Urinary bladder (tissue), 3 donors: ENCODE measurements at regions not wholly inside any gene's neighbourhood (a gene's known extent, or its start where the extent isn't known, plus 50 kb on each side); places are given as distances from the start of the nearest gene placed in this dataset.

ENCODE experiments used
- DNase-seq: peaks from one replicate; pipeline ENCODE4 v3.0.0-alpha.2; 2015; ENCODE audit errors: extremely low spot score
- H3K27ac ChIP-seq: one replicate; pipeline ENCODE4 v1.5.1; 2013; ENCODE audit warnings: low read depth, mild to moderate bottlenecking, moderate library complexity
- H3K36me3 ChIP-seq: one replicate; pipeline ENCODE4 v1.6.1; 2013; ENCODE audit warnings: mild to moderate bottlenecking, moderate library complexity; ENCODE audit not compliant: insufficient read depth
- H3K4me1 ChIP-seq: one replicate; pipeline ENCODE4 v1.6.1; 2013; ENCODE audit warnings: mild to moderate bottlenecking, moderate library complexity; ENCODE audit not compliant: insufficient read depth
- H3K4me3 ChIP-seq: one replicate; pipeline ENCODE4 v1.5.1; 2013; ENCODE audit warnings: low read depth, low read length
- whole genome bisulfite sequencing: extraction: QIAGEN DNeasy Blood & Tissue Kit; methylation state at CpG from one replicate; pipeline ENCODE4 v1.1.7; 2013; 5-methylcytosine and 5-hydroxymethylcytosine counted together
- donor health status: healthy with polysubstance abuse.
- donor health status: healthy.

DNA sequence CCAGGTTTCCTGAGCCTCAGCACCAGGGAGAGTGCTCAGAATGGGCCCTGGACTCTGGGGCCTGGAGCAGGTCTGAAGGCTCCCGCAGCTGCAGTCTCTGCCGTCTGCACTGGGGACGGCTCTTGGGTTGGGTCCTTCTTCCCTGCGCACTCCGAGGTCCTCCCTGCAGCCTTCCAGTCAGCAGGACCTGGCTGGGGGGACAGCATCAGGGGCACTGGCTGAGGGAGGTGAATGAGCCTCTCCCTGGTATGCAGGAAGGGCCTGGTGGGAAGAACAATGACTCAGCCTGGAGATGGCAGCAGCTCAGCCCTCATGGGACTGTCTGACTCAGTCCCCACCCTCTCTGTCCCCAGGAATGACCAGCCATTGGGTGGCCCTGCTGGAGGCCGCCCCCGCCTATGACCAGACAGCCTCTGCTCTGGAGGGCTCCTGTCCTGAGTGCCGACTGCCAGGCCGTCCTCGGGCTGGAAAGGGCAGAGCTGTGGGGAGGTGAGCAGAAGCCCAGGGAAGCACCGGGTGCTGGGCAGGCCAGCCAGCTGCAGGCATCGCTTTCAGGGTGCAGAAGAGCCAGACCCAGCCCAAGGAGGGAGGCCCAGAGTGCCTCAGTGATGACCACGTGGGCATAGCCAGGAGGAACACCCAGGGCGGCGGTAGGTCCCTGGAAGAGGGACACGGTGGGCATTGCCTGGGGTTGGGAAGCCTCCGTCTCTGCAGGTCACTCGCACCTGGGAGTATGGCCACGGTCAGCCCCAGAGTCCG is 455.0 kb downstream of the BRD1 start:
- H3K4me3 ChIP-seq, result no peak overlapping the region
- no peak overlapping the region for H3K27ac ChIP-seq
- no peaks in the 10 kb centered on the region for H3K36me3 ChIP-seq
- no peak for DNase-seq
- 55% methylated on average over 20 of the region's 20 CpGs for WGBS
- H3K4me1 ChIP-seq, result no peaks in the 10 kb centered on the region

GRCh38 chr22:49372111-49372529 is 455.6 kb downstream of the BRD1 start:
- Histone ChIP-seq H3K27ac (no peak overlapping the region), H3K36me3 (no peaks in the 10 kb centered on the region), H3K4me1 (no peaks in the 10 kb centered on the region), H3K4me3 (no peak overlapping the region)
- WGBS, result 70% methylated on average over 17 of the region's 17 CpGs
- DNase-seq, result no peak

DNA sequence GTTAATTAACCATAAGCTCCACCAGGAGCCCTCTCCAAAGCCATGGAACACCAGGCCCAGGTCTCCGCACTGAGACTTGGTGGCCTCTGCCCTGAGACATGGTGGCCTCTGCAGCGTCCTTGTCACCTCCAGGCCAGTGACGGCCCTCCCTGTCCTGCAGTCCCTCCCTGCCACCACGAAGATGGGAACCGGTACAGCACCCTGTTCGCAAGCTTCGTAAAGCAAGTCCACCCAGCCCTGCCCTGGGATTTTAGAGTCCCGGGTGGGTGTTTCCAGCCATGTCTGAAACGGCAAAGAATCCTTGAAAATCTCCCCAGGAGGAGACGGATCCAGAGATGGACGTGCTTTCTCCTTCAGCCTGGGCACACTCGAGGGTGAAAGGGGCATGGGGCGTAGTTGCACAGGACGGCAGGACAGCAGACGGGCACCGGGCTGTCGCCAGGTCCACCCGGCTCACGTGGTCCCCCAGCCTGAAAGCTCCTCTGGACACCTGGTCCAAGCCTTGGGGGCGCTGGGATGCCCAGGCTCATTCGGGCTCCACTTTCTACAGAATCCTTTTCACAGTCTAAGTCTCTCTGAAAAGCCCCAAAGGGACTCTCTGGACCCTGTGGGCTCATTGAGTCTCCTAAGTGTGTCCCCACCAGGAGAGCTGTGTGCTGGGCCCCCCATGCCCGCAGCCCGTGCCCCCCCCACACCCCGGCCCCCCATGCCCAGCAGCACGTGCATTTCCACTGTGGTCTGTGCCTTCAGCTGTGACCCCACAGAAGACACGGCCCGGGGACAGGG is 456.2 kb downstream of the BRD1 start:
- Histone ChIP-seq H3K27ac (no peak overlapping the region), H3K4me3 (no peak overlapping the region), H3K36me3 (no peaks in the 10 kb centered on the region), H3K4me1 (no peaks in the 10 kb centered on the region)
- no peak for DNase-seq
- 79% methylated on average over 27 of the region's 27 CpGs for WGBS

DNA sequence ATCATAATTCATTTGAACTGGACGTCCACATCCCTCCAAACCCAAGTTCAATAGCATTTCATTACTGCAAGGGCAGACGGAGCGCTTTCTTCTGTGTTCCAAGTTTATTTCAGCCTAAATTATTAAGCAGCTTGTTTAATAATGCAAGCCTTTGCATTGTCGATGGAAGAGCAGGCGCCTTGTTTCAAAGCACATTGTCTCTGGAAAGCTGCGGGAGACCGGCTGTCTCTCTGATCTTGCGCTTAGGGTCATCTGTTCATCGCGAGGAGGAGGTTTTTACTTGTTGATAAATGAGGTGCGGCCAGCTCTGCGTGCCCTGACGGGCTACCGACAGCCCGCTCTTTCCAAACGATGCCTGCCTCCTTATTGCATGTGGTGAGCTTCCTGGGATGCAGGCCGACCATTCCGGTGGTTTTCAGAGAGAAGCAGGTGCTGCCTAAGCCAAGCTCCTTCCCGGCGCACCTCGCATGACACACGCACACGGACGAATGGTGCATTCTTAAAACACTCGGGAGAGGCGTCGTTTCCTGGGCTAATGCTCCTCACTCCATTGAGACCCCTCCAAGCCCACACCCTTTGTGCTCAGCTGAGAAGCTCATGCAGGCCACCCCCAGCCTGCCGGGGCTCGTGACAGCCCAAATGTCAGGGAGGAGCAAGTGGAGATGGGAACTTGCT is 456.9 kb downstream of the BRD1 start:
- Histone ChIP-seq H3K36me3 (no peaks in the 10 kb centered on the region), H3K27ac (no peak overlapping the region), H3K4me3 (no peak overlapping the region), H3K4me1 (no peaks in the 10 kb centered on the region)
- 76% methylated on average over 29 of the region's 29 CpGs for WGBS
- no peak for DNase-seq

DNA sequence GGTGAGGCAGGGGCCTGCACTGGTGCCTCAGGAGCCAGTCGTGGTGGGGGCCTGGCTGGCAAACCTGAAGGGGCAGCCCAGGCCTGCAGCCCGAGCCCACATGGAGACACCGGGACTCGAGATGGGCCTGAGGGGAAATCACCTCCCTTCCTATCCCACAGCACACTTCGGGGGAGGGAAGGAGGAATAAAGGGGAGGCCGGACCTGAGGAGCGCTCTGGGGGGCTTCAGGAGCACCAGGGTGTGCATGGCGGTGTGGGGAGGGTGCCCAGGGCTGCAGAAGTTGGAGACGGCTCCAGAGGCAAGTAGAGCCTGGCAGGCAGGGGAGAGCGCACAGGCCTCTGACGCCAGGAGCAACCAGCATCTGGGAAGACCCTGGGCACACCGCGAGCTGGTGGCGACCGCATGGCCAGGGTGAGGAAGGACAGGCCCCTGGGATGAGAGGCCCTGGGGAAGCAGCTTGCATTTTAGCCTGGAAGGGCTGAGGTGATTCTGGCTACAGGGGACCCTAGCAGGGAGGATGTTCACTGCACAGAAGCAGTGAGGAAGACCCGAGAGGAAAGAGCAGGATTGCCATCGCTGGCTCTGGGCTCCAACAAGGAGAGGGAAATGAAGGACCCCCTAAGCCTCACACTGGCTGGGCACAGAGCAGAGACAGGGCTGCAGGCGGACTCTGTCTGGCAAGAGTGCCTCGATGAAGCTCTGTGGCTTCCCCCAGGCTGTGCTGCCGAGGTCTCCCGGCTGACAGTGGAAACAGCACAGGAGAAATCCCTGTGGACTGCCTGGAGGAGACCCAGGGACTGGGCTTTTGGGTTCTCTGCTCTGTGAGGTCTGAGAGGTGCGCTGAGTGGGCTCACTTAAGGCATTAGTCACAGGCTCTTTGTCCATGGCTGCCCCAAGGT is 457.7 kb downstream of the BRD1 start:
- no peak overlapping the region for H3K4me3 ChIP-seq
- H3K36me3 ChIP-seq, result no peaks in the 10 kb centered on the region
- H3K27ac ChIP-seq, result no peak overlapping the region
- no peaks in the 10 kb centered on the region for H3K4me1 ChIP-seq
- DNase-seq, result no peak
- 72% methylated on average over 22 of the region's 22 CpGs for WGBS

DNA sequence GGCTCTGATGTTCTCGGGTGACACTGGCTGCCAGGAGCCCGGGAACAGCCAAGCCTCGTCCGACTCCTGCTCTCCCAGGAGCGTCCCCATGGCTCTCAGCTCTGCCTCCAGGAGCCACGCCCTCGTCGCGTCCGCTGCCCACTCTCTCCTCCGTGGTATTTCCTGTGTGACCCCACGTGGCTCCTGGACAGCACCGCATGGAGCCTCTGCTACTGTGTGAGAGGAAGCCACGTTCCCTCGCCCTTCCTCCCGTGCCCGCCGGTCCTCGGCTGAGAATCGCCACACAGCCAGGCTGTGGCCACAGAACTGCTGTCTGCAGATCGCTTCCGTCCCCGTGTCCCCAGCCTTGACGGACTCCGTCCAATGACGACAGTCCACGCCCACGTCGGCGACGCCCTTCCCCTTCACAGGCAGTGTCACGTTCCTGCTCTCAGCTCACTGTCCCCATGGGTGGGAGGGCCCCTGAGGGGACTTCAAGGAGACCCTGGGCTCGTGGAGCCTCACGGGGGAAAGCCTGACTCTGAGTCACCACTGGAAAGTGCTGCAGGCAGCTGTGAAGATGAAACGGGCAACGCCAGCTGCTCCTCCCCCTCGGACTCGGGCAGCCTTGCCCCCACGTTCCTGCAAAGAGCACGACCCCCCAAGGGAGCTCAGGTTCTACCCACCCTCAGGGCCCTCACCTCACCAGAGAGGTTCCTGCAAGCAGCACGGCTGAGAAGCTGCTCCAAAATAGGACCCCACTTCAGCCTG is 458.5 kb downstream of the BRD1 start:
- WGBS, result 55% methylated on average over 41 of the region's 41 CpGs
- Histone ChIP-seq H3K4me1 (no peaks in the 10 kb centered on the region), H3K27ac (no peak overlapping the region), H3K4me3 (no peak overlapping the region), H3K36me3 (no peaks in the 10 kb centered on the region)
- no peak for DNase-seq

- Histone ChIP-seq H3K36me3 (no peaks in the 10 kb centered on the region), H3K4me1 (no peaks in the 10 kb centered on the region), H3K27ac (no peak overlapping the region), H3K4me3 (no peak overlapping the region)
- DNase-seq, result no peak
- 80% methylated on average over 19 of the region's 19 CpGs for WGBS
Observed at GRCh38 chr22:49368221-49368975, 459.3 kb downstream of the BRD1 start.

DNA sequence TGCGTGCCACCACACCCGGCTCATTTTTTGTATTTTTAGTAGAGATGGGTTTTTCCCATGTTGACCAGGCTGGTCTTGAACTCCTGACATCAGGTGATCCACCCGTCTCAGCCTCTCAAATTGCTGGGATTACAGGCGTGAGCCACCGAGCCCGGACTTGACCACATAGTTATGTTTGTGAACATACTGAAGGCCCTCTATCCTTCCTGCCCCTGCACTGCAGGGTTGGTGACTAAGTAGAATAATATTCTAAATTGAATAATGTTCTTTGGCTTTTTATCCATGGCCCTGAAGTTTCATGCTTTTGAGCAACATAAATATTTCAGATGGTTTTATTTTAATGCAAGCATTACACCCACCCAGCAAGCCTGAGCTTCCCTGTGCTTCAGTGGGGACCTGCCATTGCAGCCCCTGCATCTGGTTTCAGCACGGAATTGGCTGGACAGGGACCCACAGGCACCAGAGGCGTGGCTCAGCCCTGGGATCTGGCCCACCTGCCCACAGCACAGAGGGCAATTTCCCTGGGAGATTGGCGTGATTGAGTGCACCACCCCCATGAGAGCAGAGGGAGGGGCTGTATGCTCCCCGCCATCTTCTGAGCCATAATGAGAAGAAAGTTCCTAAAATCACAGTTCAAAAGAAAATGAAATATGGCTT is 460.5 kb downstream of the BRD1 start:
- Histone ChIP-seq H3K27ac (no peak overlapping the region), H3K4me1 (no peaks in the 10 kb centered on the region), H3K4me3 (no peak overlapping the region), H3K36me3 (no peaks in the 10 kb centered on the region)
- DNase-seq, result no peak
- whole genome bisulfite sequencing, result 57% methylated on average over 10 of the region's 10 CpGs

DNA sequence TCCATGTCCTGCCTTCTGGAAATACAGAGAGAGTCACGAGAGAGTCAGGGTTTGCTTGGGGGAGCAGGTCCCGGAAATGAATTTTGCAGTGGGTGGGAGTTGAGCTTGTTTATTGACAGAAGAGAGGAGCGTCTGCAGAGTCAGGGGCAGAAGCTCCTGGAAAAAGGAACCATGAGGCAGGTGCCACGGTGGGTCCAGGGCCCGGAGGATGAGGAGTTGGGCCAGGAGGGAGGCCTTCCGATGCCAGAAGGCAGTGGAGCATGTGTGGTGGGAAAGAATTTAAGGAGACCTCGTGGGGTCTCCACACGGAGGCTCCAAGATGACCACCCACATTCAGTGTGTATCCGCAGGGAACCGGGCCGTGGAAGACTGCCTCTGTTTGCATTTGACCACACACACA is 461.2 kb downstream of the BRD1 start:
- WGBS, result 78% methylated on average over 11 of the region's 11 CpGs
- H3K4me1 ChIP-seq, result no peaks in the 10 kb centered on the region
- H3K27ac ChIP-seq, result no peak overlapping the region
- no peak overlapping the region for H3K4me3 ChIP-seq
- DNase-seq, result no peak
- H3K36me3 ChIP-seq, result no peaks in the 10 kb centered on the region

DNA sequence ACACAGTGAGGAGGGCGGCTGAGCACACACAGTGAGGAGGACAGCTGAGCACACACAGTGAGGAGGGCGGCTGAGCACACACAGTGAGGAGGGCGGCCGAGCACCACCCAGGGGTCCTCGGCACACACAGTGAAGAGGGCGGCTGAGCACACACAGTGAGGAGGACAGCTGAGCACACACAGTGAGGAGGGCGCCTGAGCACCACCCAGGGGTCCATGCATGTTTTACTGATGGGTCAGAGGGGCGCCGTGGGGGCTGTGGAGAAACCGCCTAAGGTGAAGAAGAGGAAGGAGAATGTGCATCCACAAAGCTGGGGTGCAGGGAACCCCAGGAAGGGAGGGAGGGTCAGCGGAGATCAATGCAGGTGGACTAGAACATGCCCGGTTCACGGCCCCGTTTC is 461.8 kb downstream of the BRD1 start:
- no peak for DNase-seq
- Histone ChIP-seq H3K4me1 (no peaks in the 10 kb centered on the region), H3K36me3 (no peaks in the 10 kb centered on the region), H3K4me3 (no peak overlapping the region), H3K27ac (no peak overlapping the region)
- WGBS, result 78% methylated on average over 14 of the region's 14 CpGs

GRCh38 chr22:49365191-49365837 is 462.4 kb downstream of the BRD1 start:
- no peak for DNase-seq
- Histone ChIP-seq H3K36me3 (no peaks in the 10 kb centered on the region), H3K27ac (no peak overlapping the region), H3K4me1 (no peaks in the 10 kb centered on the region), H3K4me3 (no peak overlapping the region)
- WGBS, result 88% methylated on average over 15 of the region's 15 CpGs
